ENCODE measurements at regions not wholly inside any gene's neighbourhood (a gene's known extent, or its start where the extent isn't known, plus 50 kb on each side); places are given as distances from the start of the nearest gene placed in this dataset.

DNA sequence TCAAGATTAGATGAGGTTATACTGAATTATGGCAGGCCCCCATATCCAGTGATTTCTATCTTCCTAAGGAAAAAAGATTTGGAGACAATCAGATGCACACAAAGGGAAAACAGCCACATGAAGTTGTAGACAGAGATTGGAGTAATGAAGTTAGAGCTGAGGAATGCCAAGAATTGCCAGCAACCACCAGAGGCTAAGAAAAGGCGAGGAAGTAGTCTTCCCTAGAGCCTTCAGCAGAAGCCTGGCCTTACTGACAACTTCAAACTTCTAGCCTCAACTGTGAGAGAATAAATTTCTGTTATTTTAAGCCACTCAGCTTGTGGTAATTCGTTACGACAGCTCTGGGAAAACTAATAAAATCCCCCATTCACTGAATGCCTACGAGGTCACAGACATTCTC, 473.9 kb downstream of the COL12A1 start:
- Mint-ChIP-seq H3K27ac (ENCODE audit: unreplicated experiment) (peak overlapping the region; percentile 98), H3K27me3 (ENCODE audit: low read depth, unreplicated experiment) (no peaks in the 10 kb centered on the region), H3K4me1 (ENCODE audit: low read depth, unreplicated experiment) (peaks cover 46% of the 10 kb centered on the region), H3K4me3 (ENCODE audit: unreplicated experiment) (no peak overlapping the region), H3K36me3 (ENCODE audit: low read depth, unreplicated experiment) (no peaks in the 10 kb centered on the region), H3K9me3 (ENCODE audit: unreplicated experiment) (peaks cover 5% of the 10 kb centered on the region)
- H3K79me2 ChIP-seq (ENCODE audit: insufficient read depth, low read length) = no peaks in the 10 kb centered on the region
- H3K9me3 ChIP-seq (ENCODE audit: insufficient read depth, low read depth, low read length) = no peaks in the 10 kb centered on the region
- peak overlapping the region; percentile 39 for H3K4me2 ChIP-seq (ENCODE audit: low read length)
- H3K27me3 ChIP-seq (ENCODE audit: insufficient read depth, low read length) = no peaks in the 10 kb centered on the region
- FAIRE-seq (peak; percentile 93), DNase-seq (ENCODE audit: low read depth) (peak; percentile 90)
- no peaks in the 10 kb centered on the region for H4K20me1 ChIP-seq (ENCODE audit: insufficient read depth, low read length)
- H3K36me3 ChIP-seq (ENCODE audit: insufficient read depth, low read length) = no peaks in the 10 kb centered on the region
- H3K27ac ChIP-seq (ENCODE audit: low read depth, low read length) = peak overlapping the region; percentile 65
- peaks cover 12% of the 10 kb centered on the region for H3K4me1 ChIP-seq (ENCODE audit: insufficient read depth, low read length)
- H3K9ac ChIP-seq (ENCODE audit: low read length) = peak overlapping the region; percentile 18
- H2AFZ ChIP-seq (ENCODE audit: low read depth, low read length) = no peak overlapping the region
- TF ChIP-seq EZH2 (IDR thresholded peaks at IDR 0.05; ENCODE audit: insufficient read depth, low read length) = no peak
- TF ChIP-seq, protein P1, sequence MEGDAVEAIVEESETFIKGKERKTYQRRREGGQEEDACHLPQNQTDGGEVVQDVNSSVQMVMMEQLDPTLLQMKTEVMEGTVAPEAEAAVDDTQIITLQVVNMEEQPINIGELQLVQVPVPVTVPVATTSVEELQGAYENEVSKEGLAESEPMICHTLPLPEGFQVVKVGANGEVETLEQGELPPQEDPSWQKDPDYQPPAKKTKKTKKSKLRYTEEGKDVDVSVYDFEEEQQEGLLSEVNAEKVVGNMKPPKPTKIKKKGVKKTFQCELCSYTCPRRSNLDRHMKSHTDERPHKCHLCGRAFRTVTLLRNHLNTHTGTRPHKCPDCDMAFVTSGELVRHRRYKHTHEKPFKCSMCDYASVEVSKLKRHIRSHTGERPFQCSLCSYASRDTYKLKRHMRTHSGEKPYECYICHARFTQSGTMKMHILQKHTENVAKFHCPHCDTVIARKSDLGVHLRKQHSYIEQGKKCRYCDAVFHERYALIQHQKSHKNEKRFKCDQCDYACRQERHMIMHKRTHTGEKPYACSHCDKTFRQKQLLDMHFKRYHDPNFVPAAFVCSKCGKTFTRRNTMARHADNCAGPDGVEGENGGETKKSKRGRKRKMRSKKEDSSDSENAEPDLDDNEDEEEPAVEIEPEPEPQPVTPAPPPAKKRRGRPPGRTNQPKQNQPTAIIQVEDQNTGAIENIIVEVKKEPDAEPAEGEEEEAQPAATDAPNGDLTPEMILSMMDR (IDR thresholded peaks at IDR 0.05; ENCODE audit: insufficient read depth, low read depth, low read length) = no peak
- H3K4me3 ChIP-seq (ENCODE audit: insufficient read depth, low read depth, low read length) = no peak overlapping the region

DNA sequence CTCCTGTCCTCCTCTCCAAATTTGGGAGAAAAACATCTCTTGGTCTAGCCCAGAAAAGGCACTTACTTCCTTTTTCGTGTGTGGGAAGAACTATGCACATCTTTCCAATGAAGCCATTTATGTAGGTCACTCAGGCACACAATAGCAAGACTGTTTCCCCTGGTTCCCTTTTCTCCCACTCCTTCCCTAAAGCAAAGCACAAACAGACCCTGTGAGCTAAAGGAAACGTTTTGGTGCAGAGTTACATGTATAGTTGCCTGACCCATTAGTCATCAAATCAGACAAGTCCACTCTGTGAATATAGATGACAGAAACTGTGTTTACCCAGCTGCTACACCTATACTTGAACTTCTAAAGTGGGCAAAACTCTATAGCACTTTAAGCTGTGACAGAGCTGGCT, 474.6 kb downstream of the COL12A1 start:
- Mint-ChIP-seq H3K27me3 (ENCODE audit: low read depth, unreplicated experiment) (no peaks in the 10 kb centered on the region), H3K27ac (ENCODE audit: unreplicated experiment) (peak overlapping the region; percentile 98), H3K4me3 (ENCODE audit: unreplicated experiment) (no peak overlapping the region), H3K4me1 (ENCODE audit: low read depth, unreplicated experiment) (peaks cover 53% of the 10 kb centered on the region), H3K9me3 (ENCODE audit: unreplicated experiment) (no peaks in the 10 kb centered on the region), H3K36me3 (ENCODE audit: low read depth, unreplicated experiment) (no peaks in the 10 kb centered on the region)
- no peaks in the 10 kb centered on the region for H4K20me1 ChIP-seq (ENCODE audit: insufficient read depth, low read length)
- DNase-seq (ENCODE audit: low read depth) (peak; percentile 77), FAIRE-seq (peak; percentile 47)
- TF ChIP-seq, protein P1 (IDR thresholded peaks at IDR 0.05; ENCODE audit: insufficient read depth, low read depth, low read length) = no peak
- TF ChIP-seq EZH2 (IDR thresholded peaks at IDR 0.05; ENCODE audit: insufficient read depth, low read length) = no peak
- H3K4me2 ChIP-seq (ENCODE audit: low read length) = peak overlapping the region; percentile 44
- H3K27me3 ChIP-seq (ENCODE audit: insufficient read depth, low read length) = no peaks in the 10 kb centered on the region
- no peak overlapping the region for H2AFZ ChIP-seq (ENCODE audit: low read depth, low read length)
- H3K79me2 ChIP-seq (ENCODE audit: insufficient read depth, low read length) = no peaks in the 10 kb centered on the region
- peaks cover 12% of the 10 kb centered on the region for H3K4me1 ChIP-seq (ENCODE audit: insufficient read depth, low read length)
- H3K4me3 ChIP-seq (ENCODE audit: insufficient read depth, low read depth, low read length) = no peak overlapping the region
- peak overlapping the region; percentile 65 for H3K27ac ChIP-seq (ENCODE audit: low read depth, low read length)
- H3K9me3 ChIP-seq (ENCODE audit: insufficient read depth, low read depth, low read length) = no peaks in the 10 kb centered on the region
- peak overlapping the region; percentile 18 for H3K9ac ChIP-seq (ENCODE audit: low read length)
- H3K36me3 ChIP-seq (ENCODE audit: insufficient read depth, low read length) = no peaks in the 10 kb centered on the region

DNA sequence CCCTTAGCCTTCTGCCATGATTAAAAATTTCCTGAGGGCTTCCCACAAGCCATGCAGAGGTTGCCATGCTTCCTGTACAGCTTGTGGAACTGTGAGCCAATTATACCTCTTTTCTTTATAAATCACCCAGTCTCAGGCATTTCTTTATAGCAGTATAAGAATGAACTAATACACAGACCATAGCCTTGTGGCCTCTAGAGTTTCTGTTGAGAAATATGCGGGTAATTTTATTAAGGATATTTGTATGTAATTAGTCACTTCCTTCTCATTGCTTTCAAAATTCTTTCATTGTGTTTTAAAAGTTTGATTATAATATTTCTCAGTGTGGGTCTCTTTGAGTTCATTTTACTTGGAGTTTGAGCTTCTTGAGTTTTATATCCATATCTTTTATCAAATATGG, 484.9 kb downstream of the COL12A1 start:
- Mint-ChIP-seq H3K36me3 (ENCODE audit: low read depth, unreplicated experiment) (no peaks in the 10 kb centered on the region), H3K9me3 (ENCODE audit: unreplicated experiment) (peaks cover 5% of the 10 kb centered on the region), H3K4me3 (ENCODE audit: unreplicated experiment) (no peak overlapping the region), H3K27me3 (ENCODE audit: low read depth, unreplicated experiment) (no peaks in the 10 kb centered on the region), H3K27ac (ENCODE audit: unreplicated experiment) (no peak overlapping the region), H3K4me1 (ENCODE audit: low read depth, unreplicated experiment) (peaks cover 1% of the 10 kb centered on the region)
- Histone ChIP-seq H3K79me2 (ENCODE audit: insufficient read depth, low read length) (no peaks in the 10 kb centered on the region), H3K27ac (ENCODE audit: low read depth, low read length) (no peak overlapping the region), H3K4me2 (ENCODE audit: low read length) (no peak overlapping the region), H4K20me1 (ENCODE audit: insufficient read depth, low read length) (no peaks in the 10 kb centered on the region), H3K4me1 (ENCODE audit: insufficient read depth, low read length) (no peaks in the 10 kb centered on the region), H3K4me3 (ENCODE audit: insufficient read depth, low read depth, low read length) (no peak overlapping the region), H2AFZ (ENCODE audit: low read depth, low read length) (no peak overlapping the region), H3K36me3 (ENCODE audit: insufficient read depth, low read length) (no peaks in the 10 kb centered on the region), H3K27me3 (ENCODE audit: insufficient read depth, low read length) (no peaks in the 10 kb centered on the region), H3K9ac (ENCODE audit: low read length) (no peak overlapping the region), H3K9me3 (ENCODE audit: insufficient read depth, low read depth, low read length) (no peaks in the 10 kb centered on the region)
- FAIRE-seq (no peak), DNase-seq (ENCODE audit: low read depth) (no peak)
- TF ChIP-seq, protein P1 (IDR thresholded peaks at IDR 0.05; ENCODE audit: insufficient read depth, low read depth, low read length) = no peak
- no peak for TF ChIP-seq EZH2 (IDR thresholded peaks at IDR 0.05; ENCODE audit: insufficient read depth, low read length)

Data from astrocyte (in vitro differentiated cells and primary cell).